Chondrocyte (in vitro differentiated cells): ENCODE measurements at regions not wholly inside any gene's neighbourhood (a gene's known extent, or its start where the extent isn't known, plus 50 kb on each side); places are given as distances from the start of the nearest gene placed in this dataset.

ENCODE experiments used
- DNase-seq: peaks from one replicate; pipeline ENCODE4 v3.0.0; 2021; ENCODE audit warnings: mixed read lengths, low spot score
- H3K27ac Mint-ChIP-seq: one replicate; pipeline ENCODE4 v1.8.0; 2021; ENCODE audit warnings: mild to moderate bottlenecking, moderate library complexity, mixed read lengths; ENCODE audit not compliant: unreplicated experiment
- H3K27me3 Mint-ChIP-seq: 2 replicates; pipeline ENCODE4 v1.8.0; 2021; ENCODE audit warnings: low read depth, mixed read lengths
- H3K36me3 Mint-ChIP-seq: 2 replicates; pipeline ENCODE4 v1.8.0; 2021; ENCODE audit warnings: low read depth, mixed read lengths
- H3K4me1 Mint-ChIP-seq: 2 replicates; pipeline ENCODE4 v1.8.0; 2021; ENCODE audit warnings: low read depth, mild to moderate bottlenecking, mixed read lengths
- H3K4me3 Mint-ChIP-seq: one replicate; pipeline ENCODE4 v1.8.0; 2021; ENCODE audit warnings: mild to moderate bottlenecking, moderate library complexity, mixed read lengths; ENCODE audit not compliant: unreplicated experiment
- H3K9me3 Mint-ChIP-seq: 2 replicates; pipeline ENCODE4 v1.8.0; 2021; ENCODE audit warnings: low read depth, mixed read lengths
- CTCF ChIP-seq: fragments of 200-600 bp; sonication (generic); IDR thresholded peaks from 2 replicates; pipeline ENCODE4 v1.5.0; 2021; ENCODE audit warnings: antibody characterized with exemption, mild to moderate bottlenecking, moderate library complexity

GRCh38 chr4:77465271-77465670 lies 140.3 kb upstream of the CXCL13 start:
- Mint-ChIP-seq H3K4me1 (no peaks in the 10 kb centered on the region), H3K27me3 (peaks cover 32% of the 10 kb centered on the region), H3K36me3 (peaks cover 2% of the 10 kb centered on the region), H3K27ac (no peak overlapping the region), H3K9me3 (peaks cover 17% of the 10 kb centered on the region), H3K4me3 (no peak overlapping the region)
- peak; percentile 74 for TF ChIP-seq CTCF
- no peak for DNase-seq

GRCh38 chr4:77466430-77466829 lies 139.2 kb upstream of the CXCL13 start:
- no peak overlapping the region for H3K4me3 Mint-ChIP-seq
- peaks cover 14% of the 10 kb centered on the region for H3K9me3 Mint-ChIP-seq
- H3K27ac Mint-ChIP-seq, result no peak overlapping the region
- peaks cover 28% of the 10 kb centered on the region for H3K27me3 Mint-ChIP-seq
- DNase-seq, result no peak
- no peaks in the 10 kb centered on the region for H3K4me1 Mint-ChIP-seq
- TF ChIP-seq CTCF, result no peak
- H3K36me3 Mint-ChIP-seq, result peaks cover 2% of the 10 kb centered on the region

DNA sequence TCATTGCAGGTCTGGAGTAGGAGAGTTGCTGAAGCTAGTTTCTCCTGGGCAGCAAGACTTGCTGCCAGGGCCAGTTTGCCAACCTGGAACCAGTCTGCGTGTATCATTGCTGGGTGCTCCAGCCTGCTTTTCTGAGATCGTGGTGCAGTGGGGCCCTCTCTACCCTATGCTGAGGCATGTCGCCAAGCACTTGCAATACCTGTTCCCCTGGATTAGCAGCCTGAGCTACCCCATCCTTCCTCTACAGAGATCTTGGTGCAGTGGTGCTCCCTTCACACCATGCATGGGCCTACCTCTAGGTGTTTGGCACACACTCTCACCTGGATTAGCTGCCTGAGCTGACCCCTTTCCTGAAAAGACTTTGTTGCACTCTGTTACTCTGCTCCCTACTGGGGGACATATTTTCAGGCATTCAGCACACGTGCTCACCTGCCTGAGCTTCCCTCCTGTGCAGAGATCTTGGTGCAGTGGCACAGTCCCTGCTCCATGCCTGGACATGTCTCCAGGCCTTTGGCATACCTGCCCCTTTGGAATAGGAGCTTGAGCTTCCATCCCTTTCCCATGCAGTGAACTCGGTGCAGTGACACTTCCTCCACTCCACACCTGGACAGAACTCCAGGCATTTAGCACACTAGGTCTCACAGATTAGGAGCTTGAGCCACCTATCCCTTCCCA lies 133.7 kb upstream of the CXCL13 start:
- H3K27me3 Mint-ChIP-seq, result peaks cover 49% of the 10 kb centered on the region
- H3K4me3 Mint-ChIP-seq, result no peak overlapping the region
- TF ChIP-seq CTCF, result no peak
- no peaks in the 10 kb centered on the region for H3K4me1 Mint-ChIP-seq
- no peaks in the 10 kb centered on the region for H3K36me3 Mint-ChIP-seq
- no peak overlapping the region for H3K27ac Mint-ChIP-seq
- DNase-seq, result no peak
- peaks cover under 1% of the 10 kb centered on the region for H3K9me3 Mint-ChIP-seq

DNA sequence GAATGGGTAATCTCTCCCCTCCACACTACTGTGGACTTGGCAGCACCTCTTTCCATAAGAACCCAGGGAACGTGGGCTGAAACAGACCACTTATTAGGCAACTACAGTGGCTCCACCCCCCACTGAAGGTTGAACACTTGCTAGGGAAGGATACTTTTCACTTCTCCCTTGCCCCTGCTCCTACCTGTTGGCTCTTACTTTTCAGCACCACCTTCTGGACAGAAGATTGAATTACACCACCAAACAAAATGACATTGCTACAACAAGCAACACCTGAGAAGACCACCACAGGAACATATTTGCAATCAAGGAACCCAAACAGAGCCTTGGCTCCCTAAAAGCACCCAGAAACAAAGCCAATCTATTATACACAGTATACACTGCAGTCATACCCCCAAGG lies 132.1 kb upstream of the CXCL13 start:
- Mint-ChIP-seq H3K4me1 (no peaks in the 10 kb centered on the region), H3K4me3 (no peak overlapping the region), H3K36me3 (no peaks in the 10 kb centered on the region), H3K27ac (no peak overlapping the region), H3K27me3 (peaks cover 53% of the 10 kb centered on the region), H3K9me3 (peaks cover 10% of the 10 kb centered on the region)
- peak; percentile 57 for TF ChIP-seq CTCF
- no peak for DNase-seq

- Mint-ChIP-seq H3K27ac (no peak overlapping the region), H3K9me3 (peaks cover 10% of the 10 kb centered on the region), H3K4me3 (no peak overlapping the region), H3K4me1 (no peaks in the 10 kb centered on the region), H3K27me3 (peaks cover 25% of the 10 kb centered on the region), H3K36me3 (no peaks in the 10 kb centered on the region)
- DNase-seq, result no peak
- no peak for TF ChIP-seq CTCF
These were observed 123.8 kb upstream of the CXCL13 start for GRCh38 chr4:77481856-77482255.
